Bone marrow (tissue), 2 donors: ENCODE measurements at regions not wholly inside any gene's neighbourhood (a gene's known extent, or its start where the extent isn't known, plus 50 kb on each side); places are given as distances from the start of the nearest gene placed in this dataset.
"Not testable (repeated sequence)": the region's sequence is repeated elsewhere in the genome, so short reads cannot be mapped to it uniquely, and the experiment has no call there.

Experiments used
- DNase-seq, 2 donors: peaks; one replicate each; lab custom pipeline; 2025; lab: John Stamatoyannopoulos, UW

- DNase-seq: no peak
These were observed 215.7 kb upstream of the ZNF608 start for GRCh38 chr5:124962111-124962510.

- DNase-seq: no peak
These were observed 216.3 kb upstream of the ZNF608 start for GRCh38 chr5:124962735-124963134.

DNA sequence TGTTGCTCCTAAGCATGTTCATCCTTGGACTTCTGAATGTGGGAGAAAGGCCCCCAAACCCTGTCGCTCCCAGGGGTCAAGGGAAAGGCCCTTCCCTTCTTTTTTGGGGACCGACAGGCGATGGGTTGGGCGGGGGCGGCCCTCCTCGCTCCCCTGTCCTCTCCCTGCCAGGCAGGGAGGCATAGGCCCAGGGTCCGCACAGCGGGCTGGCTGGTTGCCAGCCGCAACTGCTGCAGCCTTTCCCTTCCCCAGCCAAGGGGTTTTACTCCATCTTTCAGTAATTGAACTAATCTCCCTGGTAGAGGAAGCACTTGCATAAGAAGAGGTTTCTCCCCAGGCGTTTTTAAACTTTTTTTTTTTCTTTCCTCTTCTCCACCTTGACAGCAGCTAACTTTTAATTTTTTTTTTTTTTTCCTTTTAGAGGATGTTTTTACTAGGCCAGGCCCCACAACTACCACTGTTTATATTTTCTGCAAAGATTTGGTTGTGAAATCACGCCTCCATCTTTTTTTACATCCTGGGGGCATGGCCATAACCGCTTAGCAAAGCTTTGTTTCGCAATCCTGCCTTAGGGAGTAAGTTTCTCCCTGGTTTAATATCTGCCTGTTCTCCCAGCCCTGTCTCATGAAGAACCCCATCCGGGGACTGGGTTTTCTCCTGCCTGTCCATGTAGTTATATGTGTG, 216.9 kb upstream of the ZNF608 start:
- no peak for DNase-seq

DNA sequence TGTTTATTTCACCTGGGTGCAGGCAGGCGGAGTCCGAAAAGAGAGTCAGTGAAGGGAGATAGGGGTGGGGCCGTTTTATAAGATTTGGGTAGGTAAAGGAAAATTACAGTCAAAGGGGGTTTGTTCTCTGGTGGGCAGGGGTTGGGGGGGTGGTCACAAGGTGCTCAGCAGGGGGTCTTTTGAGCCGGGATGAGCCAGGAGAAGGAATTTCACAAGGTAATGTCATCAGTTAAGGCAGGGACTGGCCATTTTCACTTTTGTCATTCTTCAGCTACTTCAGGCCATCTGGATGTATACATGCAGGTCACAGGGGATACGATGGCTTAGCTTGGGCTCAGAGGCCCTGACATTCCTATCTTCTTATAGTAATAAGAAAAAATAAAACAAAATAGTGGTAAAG, 220.3 kb upstream of the ZNF608 start:
- DNase-seq: not testable (repeated sequence)

DNA sequence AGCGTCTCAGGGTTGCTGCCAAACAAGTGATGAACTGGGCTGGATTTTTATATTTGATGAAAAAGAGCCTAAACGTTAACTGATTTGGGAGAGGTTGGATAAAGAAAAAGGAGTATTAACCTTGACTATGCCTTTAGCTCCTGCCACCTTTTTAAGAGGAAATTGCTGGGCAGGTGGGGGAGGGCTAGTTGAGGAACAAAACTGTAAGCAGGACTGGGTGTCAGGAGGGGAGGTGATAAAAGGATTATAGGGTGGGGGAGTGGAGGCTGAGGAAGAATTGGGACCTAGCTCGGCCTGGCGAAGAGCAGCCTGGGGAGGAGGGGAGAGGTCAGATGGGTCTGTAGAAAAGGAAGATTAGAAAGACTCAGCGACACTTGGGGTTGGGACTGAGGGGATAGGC, 223.9 kb upstream of the ZNF608 start:
- DNase-seq: not testable (repeated sequence)

- no peak for DNase-seq
These were observed 226.3 kb upstream of the ZNF608 start for GRCh38 chr5:124972703-124973102.

DNA sequence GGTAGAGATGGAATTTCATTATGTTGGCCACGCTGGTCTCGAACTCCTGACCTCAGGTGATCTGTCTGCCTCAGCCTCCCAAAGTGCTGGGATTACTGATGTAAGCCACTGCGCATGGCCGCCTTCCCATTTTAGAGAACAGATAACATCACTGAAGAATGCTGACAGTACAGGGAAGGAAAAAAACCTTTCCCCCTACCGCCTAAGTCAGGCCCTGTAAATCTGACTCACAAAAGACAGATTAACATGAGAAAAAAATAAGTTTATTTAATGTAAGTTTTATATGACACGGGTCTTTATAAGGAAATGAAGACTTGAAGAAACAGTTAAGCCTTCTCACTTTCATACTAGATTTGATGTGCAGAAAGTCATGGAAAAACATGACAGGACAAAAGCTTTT, 227.2 kb upstream of the ZNF608 start:
- no peak for DNase-seq

GRCh38 chr5:124976086-124976485, 229.6 kb upstream of the ZNF608 start:
- DNase-seq: no peak

- no peak for DNase-seq
These were observed 232.8 kb upstream of the ZNF608 start for GRCh38 chr5:124979251-124979650.

- DNase-seq: no peak
These were observed 233.9 kb upstream of the ZNF608 start for GRCh38 chr5:124980163-124980941.

DNA sequence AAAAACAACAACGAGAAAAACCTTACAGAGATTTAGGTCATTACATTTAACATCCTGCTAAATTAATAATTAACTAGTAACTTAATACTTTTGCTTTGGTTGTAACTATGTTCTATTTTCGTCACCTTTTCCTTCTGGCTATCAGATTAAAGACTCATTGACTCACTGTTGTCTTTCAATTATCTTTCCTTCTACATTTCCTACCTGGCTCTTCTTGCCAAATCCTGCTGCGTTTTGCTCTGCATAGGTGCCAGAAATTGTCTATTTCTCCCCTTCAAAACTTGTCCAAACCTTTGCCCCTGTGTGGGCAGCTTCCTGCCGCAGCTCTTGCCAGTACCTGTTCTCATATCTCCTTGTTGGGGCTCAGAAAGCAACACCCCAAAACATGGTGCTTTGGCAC, 235.5 kb upstream of the ZNF608 start:
- DNase-seq: no peak

DNA sequence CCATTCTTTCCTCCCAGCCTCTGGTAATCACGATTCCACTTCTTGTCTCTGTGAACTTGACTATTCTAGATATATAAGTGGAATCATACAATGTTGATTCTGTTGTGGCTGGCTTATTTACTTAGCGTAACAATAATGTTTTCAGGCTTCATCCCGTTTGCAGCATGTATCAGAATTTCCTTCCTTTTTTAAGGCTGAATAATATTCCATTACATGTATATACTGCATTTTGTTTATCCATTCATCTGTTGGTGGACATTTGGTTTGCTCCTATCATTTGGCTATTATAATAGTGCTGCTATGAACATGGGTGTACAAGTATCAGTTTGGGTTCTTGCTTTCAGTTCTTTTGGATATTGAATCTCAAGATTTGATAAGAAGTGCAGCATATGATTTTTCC, 239.7 kb upstream of the ZNF608 start:
- DNase-seq: no peak

DNA sequence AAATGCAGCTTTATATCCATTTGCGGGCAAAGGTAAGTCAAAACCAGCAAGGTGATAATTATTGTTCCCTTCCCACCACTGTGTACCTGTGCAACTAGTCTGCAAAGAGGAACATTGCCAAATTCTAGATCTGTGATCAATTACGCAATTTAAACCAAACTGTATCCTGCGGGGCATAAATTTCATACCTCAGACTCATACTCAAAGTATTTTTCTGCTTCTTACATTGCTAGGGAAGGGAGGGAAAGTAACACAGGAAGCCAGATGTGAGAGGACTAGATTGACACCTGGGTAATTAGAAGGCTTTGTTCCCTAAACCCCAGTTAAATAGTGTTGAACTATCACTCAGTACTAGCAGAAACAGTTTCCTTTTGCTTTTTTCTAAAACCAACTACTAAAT, 240.2 kb upstream of the ZNF608 start:
- no peak for DNase-seq

DNA sequence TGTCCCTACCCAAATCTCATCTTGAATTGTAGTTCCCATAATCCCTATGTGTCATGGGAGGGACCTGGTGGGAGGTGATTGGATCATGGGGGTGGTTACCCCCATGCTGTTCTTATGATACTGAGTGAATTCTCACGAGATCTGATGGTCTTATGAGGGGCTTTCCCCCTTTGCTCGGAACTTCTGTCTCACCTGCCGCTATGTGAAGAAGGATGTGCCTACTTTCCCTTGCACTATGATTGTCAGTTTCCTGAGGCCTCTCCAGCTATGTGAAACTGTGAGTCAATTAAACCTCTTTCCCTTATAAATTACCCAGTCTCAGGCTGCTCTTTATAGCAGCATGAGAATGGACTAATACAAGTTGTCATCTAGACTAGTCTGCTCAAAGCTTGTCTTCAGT, 241.3 kb upstream of the ZNF608 start:
- not testable (repeated sequence) for DNase-seq

DNA sequence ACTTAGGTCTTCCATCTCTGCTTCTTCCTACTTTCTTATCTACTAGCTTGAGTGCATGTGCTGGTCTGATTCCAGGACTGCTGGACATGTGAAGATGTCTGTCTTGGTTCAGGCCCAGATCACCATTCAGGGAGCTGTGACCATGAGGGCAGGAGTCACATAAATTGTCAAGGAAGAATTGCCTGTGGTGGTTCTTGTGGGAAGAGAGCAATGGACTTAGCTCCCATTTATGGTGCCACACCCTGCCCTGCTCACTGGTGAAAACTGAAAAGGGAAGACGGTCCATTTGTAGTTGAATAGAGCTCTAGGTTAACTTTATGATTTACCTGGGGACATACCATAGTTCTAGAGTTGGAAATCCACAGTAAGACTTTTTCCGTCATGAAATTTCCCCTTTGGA, 244.3 kb upstream of the ZNF608 start:
- no peak for DNase-seq

DNA sequence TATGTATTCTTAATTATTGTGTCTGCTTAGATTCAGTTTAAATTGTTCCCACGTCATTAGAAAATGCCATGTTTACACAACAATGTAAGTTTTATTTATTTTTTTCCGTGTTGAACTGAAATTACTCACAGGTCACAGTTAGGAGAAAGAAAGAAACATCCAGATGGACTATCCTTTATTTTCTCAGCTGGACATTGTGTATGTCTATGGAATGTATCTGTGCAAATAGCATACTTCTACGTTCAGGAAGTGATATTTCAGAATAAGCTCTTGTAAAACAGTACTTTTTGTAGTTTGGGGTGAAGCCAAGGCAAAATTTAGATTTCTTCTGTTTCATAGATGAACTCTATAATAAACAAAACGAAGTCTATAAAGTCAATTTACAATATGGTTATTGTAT, 249.0 kb upstream of the ZNF608 start:
- DNase-seq: no peak

DNA sequence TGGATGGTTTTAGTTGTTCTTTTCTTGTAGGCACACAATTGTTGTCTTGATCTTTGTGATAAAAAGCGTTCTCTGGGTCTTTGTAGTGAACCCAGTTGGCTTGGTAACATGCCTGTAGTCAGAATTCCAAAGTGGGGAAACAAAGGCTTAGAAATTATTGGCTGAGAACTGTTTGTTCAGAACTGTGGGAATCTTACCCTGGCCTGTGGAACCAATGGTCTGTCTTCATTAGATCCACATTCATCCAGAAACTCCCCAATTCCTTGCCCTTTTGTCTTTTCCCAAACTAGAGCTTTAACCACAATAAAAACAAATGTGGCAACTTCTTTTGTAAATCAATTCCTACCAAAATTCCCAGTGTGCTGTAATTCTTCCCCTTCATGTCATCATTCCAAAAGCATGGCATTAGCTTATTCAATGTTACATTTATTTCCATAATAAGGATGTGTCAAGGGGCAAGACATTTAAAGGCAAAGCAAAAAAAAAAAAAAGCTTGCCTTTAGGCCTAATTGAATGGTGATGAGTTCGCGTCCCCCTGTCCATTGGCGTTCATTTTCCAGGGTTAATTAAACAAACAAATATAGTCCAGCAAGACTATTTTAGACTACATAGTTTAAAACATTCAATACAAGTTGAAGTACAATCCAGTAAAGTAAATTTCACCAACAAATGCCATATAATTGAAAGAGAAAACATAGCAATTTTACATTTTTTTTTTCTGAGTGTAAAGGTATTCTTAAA, 249.8 kb upstream of the ZNF608 start:
- DNase-seq: no peak

GRCh38 chr5:124996764-124997077, 250.3 kb upstream of the ZNF608 start:
- no peak for DNase-seq

DNA sequence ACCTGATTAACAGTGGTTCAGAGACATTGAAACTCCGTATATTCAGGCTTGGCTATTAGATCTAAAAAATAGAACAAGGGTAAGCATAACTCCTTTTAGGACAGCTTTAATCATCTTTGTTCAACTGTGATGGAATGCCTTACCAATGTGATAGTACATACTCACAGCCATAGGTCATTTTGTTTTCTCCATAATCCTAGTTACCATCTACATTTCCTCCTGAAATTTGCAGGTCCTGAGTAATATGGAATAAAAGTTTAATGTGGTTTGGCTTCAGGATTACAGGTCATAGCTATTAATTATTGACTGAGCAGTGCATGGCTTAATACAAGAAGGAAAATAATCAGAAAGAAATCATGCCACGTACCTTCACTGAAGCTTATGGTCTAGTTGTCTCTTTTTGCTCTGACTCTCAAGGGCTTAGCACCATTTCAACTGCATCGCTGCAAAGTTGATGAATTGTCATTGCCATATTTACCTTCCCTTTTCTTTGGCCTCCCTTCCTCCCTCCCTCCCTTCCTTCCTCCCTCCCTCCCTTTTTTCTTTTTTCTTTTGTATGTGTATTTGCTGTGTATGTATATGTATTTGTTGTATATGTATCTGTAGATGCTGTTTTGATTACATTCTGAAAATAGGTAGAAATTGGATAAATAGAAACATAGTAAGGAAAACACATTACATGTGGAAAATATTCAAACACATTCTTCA, 250.9 kb upstream of the ZNF608 start:
- DNase-seq: no peak

DNA sequence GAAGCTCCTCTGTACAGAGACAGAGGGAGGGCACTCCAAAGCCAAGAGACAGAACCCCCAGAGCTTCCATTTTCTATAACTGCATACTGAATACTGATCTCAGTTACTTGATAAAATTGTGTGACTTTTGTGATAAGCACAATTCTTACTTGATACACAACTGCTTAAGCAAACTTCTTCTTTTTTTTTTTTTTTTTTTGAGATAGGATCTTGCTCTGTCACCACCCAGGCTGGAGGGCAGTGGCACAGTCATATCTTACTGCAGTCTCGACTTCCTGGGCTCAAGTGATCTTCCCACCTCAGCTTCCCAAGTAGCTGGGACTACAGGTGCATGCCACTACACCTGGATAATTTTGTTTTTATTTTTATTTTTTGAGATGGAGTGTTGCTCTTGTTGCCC, 252.1 kb upstream of the ZNF608 start:
- no peak for DNase-seq

DNA sequence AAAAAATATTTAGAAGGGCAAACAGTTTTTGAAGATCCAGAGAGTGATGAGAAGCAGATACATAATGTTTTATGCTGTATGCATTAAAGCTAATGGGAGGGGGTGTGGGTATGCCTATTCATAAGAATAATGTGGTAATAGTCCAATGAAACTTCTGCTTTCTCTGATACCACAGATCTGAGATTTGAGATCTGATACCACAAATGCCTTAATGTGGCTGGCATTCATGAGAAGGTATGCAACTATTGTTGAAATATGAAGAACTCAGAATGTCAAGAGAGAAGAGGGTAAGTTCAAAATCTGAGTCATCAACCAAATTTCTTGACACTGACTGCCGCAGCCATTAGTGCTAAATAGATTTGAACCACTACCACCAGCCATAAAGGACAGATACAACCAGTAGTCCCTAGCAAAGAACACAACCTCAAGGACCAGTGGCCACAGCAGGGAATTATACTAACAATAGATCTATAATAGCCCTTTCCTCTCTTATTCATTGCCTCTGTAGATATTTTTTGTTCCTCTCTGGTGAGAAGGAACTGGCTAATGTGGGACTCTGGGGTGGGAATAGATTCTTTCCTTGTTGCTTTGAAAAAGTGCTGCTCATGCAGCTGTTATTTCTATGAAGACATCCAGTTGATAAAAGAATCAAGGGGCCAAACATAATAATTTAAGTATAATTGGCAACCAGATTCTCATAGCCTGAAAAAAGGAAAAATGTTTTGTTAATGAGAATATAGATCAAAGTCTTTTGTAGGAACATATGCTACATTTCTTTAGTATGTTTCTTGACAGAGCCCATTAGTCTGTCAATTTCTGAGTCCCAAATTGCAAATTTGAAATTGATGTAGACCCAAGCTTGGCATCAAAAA, 256.5 kb upstream of the ZNF608 start:
- no peak for DNase-seq

- DNase-seq: no peak
These were observed 257.6 kb upstream of the ZNF608 start for GRCh38 chr5:125004009-125004408.
